ENCODE measurements at regions not wholly inside any gene's neighbourhood (a gene's known extent, or its start where the extent isn't known, plus 50 kb on each side); places are given as distances from the start of the nearest gene placed in this dataset.

- H3K27me3 ChIP-seq (ENCODE audit: insufficient read depth, insufficient read length) = no peaks in the 10 kb centered on the region
- peaks cover 13% of the 10 kb centered on the region; the same call in 1 of the 2 replicates for H3K9me3 ChIP-seq (ENCODE audit: insufficient read depth, low read length)
- DNase-seq (ENCODE audit: low read depth, low spot score) = no peak
- H3K4me3 ChIP-seq (ENCODE audit: insufficient read length, low read depth) = no peak overlapping the region
- TF ChIP-seq ZNF274 (IDR thresholded peaks at IDR 0.05; ENCODE audit: low read depth, low read length) (no peak), YY1 (IDR thresholded peaks at IDR 0.05; ENCODE audit: insufficient read depth, insufficient read length) (no peak), SUZ12 (IDR thresholded peaks at IDR 0.05; ENCODE audit: extremely low read depth, insufficient read depth, insufficient read length) (no peak)
- H3K36me3 ChIP-seq (ENCODE audit: insufficient read depth, insufficient read length, low read length) = no peaks in the 10 kb centered on the region
- H3K4me1 ChIP-seq (ENCODE audit: insufficient read depth, insufficient read length) = no peaks in the 10 kb centered on the region
- no peak overlapping the region for H3K9ac ChIP-seq (ENCODE audit: insufficient read length, low read depth)
These were observed 211.1 kb upstream of the TSHZ3 start for GRCh38 chr19:31560086-31561060.

- Histone ChIP-seq H3K36me3 (ENCODE audit: insufficient read depth, insufficient read length, low read length) (no peaks in the 10 kb centered on the region), H3K4me1 (ENCODE audit: insufficient read depth, insufficient read length) (no peaks in the 10 kb centered on the region), H3K9me3 (ENCODE audit: insufficient read depth, low read length) (peaks cover 13% of the 10 kb centered on the region; the same call in 1 of the 2 replicates), H3K4me3 (ENCODE audit: insufficient read length, low read depth) (no peak overlapping the region), H3K27me3 (ENCODE audit: insufficient read depth, insufficient read length) (no peaks in the 10 kb centered on the region), H3K9ac (ENCODE audit: insufficient read length, low read depth) (no peak overlapping the region)
- no peak for TF ChIP-seq SUZ12 (IDR thresholded peaks at IDR 0.05; ENCODE audit: extremely low read depth, insufficient read depth, insufficient read length)
- no peak for TF ChIP-seq YY1 (IDR thresholded peaks at IDR 0.05; ENCODE audit: insufficient read depth, insufficient read length)
- no peak for TF ChIP-seq ZNF274 (IDR thresholded peaks at IDR 0.05; ENCODE audit: low read depth, low read length)
- DNase-seq (ENCODE audit: low read depth, low spot score) = no peak
These were observed 213.9 kb upstream of the TSHZ3 start for GRCh38 chr19:31562966-31563612.

GRCh38 chr19:31567776-31568175 is 218.5 kb upstream of the TSHZ3 start:
- H3K4me3 ChIP-seq (ENCODE audit: insufficient read length, low read depth) = no peak overlapping the region
- no peaks in the 10 kb centered on the region for H3K4me1 ChIP-seq (ENCODE audit: insufficient read depth, insufficient read length)
- no peaks in the 10 kb centered on the region for H3K36me3 ChIP-seq (ENCODE audit: insufficient read depth, insufficient read length, low read length)
- DNase-seq (ENCODE audit: low read depth, low spot score) = no peak
- no peaks in the 10 kb centered on the region for H3K27me3 ChIP-seq (ENCODE audit: insufficient read depth, insufficient read length)
- TF ChIP-seq SUZ12 (IDR thresholded peaks at IDR 0.05; ENCODE audit: extremely low read depth, insufficient read depth, insufficient read length) = no peak
- TF ChIP-seq YY1 (IDR thresholded peaks at IDR 0.05; ENCODE audit: insufficient read depth, insufficient read length) = no peak
- TF ChIP-seq ZNF274 (IDR thresholded peaks at IDR 0.05; ENCODE audit: low read depth, low read length) = no peak
- H3K9me3 ChIP-seq (ENCODE audit: insufficient read depth, low read length) = no peaks in the 10 kb centered on the region
- no peak overlapping the region for H3K9ac ChIP-seq (ENCODE audit: insufficient read length, low read depth)

GRCh38 chr19:31568724-31569123 is 219.5 kb upstream of the TSHZ3 start:
- DNase-seq (ENCODE audit: low read depth, low spot score) = no peak
- Histone ChIP-seq H3K4me3 (ENCODE audit: insufficient read length, low read depth) (no peak overlapping the region), H3K9me3 (ENCODE audit: insufficient read depth, low read length) (no peaks in the 10 kb centered on the region), H3K27me3 (ENCODE audit: insufficient read depth, insufficient read length) (no peaks in the 10 kb centered on the region), H3K9ac (ENCODE audit: insufficient read length, low read depth) (no peak overlapping the region), H3K36me3 (ENCODE audit: insufficient read depth, insufficient read length, low read length) (no peaks in the 10 kb centered on the region), H3K4me1 (ENCODE audit: insufficient read depth, insufficient read length) (no peaks in the 10 kb centered on the region)
- TF ChIP-seq YY1 (IDR thresholded peaks at IDR 0.05; ENCODE audit: insufficient read depth, insufficient read length) (no peak), ZNF274 (IDR thresholded peaks at IDR 0.05; ENCODE audit: low read depth, low read length) (no peak), SUZ12 (IDR thresholded peaks at IDR 0.05; ENCODE audit: extremely low read depth, insufficient read depth, insufficient read length) (no peak)

- no peak for DNase-seq (ENCODE audit: low read depth, low spot score)
- TF ChIP-seq SUZ12 (IDR thresholded peaks at IDR 0.05; ENCODE audit: extremely low read depth, insufficient read depth, insufficient read length) = no peak
- no peak for TF ChIP-seq ZNF274 (IDR thresholded peaks at IDR 0.05; ENCODE audit: low read depth, low read length)
- no peak overlapping the region for H3K4me3 ChIP-seq (ENCODE audit: insufficient read length, low read depth)
- H3K9me3 ChIP-seq (ENCODE audit: insufficient read depth, low read length) = no peaks in the 10 kb centered on the region
- H3K9ac ChIP-seq (ENCODE audit: insufficient read length, low read depth) = no peak overlapping the region
- no peaks in the 10 kb centered on the region for H3K27me3 ChIP-seq (ENCODE audit: insufficient read depth, insufficient read length)
- H3K4me1 ChIP-seq (ENCODE audit: insufficient read depth, insufficient read length) = no peaks in the 10 kb centered on the region
- H3K36me3 ChIP-seq (ENCODE audit: insufficient read depth, insufficient read length, low read length) = no peaks in the 10 kb centered on the region
These were observed 221.5 kb upstream of the TSHZ3 start for GRCh38 chr19:31570718-31571117.

- TF ChIP-seq SUZ12 (IDR thresholded peaks at IDR 0.05; ENCODE audit: extremely low read depth, insufficient read depth, insufficient read length) (no peak), YY1 (IDR thresholded peaks at IDR 0.05; ENCODE audit: insufficient read depth, insufficient read length) (no peak), ZNF274 (IDR thresholded peaks at IDR 0.05; ENCODE audit: low read depth, low read length) (no peak)
- no peaks in the 10 kb centered on the region for H3K4me1 ChIP-seq (ENCODE audit: insufficient read depth, insufficient read length)
These were observed 223.1 kb upstream of the TSHZ3 start for GRCh38 chr19:31572102-31572975.

More at GRCh38 chr19:31572102-31572975, 223.1 kb upstream of the TSHZ3 start:
- no peaks in the 10 kb centered on the region for H3K27me3 ChIP-seq (ENCODE audit: insufficient read depth, insufficient read length)
- H3K9ac ChIP-seq (ENCODE audit: insufficient read length, low read depth) = no peak overlapping the region
- no peak for DNase-seq (ENCODE audit: low read depth, low spot score)
- H3K9me3 ChIP-seq (ENCODE audit: insufficient read depth, low read length) = no peaks in the 10 kb centered on the region
- no peaks in the 10 kb centered on the region for H3K36me3 ChIP-seq (ENCODE audit: insufficient read depth, insufficient read length, low read length)
- no peak overlapping the region for H3K4me3 ChIP-seq (ENCODE audit: insufficient read length, low read depth)
